Vagina (tissue), 2 donors: ENCODE measurements at regions not wholly inside any gene's neighbourhood (a gene's known extent, or its start where the extent isn't known, plus 50 kb on each side); places are given as distances from the start of the nearest gene placed in this dataset.
"Not testable (repeated sequence)": the region's sequence is repeated elsewhere in the genome, so short reads cannot be mapped to it uniquely, and the experiment has no call there.

Source experiments
- DNase-seq, 2 donors: peaks; one replicate each; pipeline ENCODE4 v3.0.0-alpha.2; 2017; ENCODE audit errors: extremely low spot score in 2 of 2
- H3K27ac ChIP-seq: fragments of 200-600 bp; sonication (generic); one replicate; pipeline ENCODE4 v1.5.1; 2019
- H3K27me3 ChIP-seq: fragments of 200-600 bp; sonication (generic); one replicate; pipeline ENCODE4 v1.5.1; 2019
- H3K36me3 ChIP-seq, 2 donors: fragments of 200-600 bp; sonication (generic); one replicate each; pipeline ENCODE4 v1.5.1; 2017 to 2019
- H3K4me1 ChIP-seq: fragments of 200-600 bp; sonication (generic); one replicate; pipeline ENCODE4 v1.5.1; 2019
- H3K4me3 ChIP-seq, 2 donors: fragments of 200-600 bp; sonication (generic); 1 replicate in 1 of 2; 2 replicates in 1 of 2; pipeline ENCODE4 v1.5.1; 2016 to 2019
- H3K9me3 ChIP-seq: fragments of 200-600 bp; sonication (generic); one replicate; pipeline ENCODE4 v1.5.1; 2019
- POLR2A ChIP-seq, 2 donors: fragments of 450-650 bp; IDR thresholded peaks; one replicate each; pipeline ENCODE4 v1.6.1; 2017; ENCODE audit warnings: antibody characterized with exemption in 2 of 2, mild to moderate bottlenecking in 2 of 2, moderate library complexity in 2 of 2
- POLR2AphosphoS5 ChIP-seq, 2 donors: sonication (generic); formaldehyde crosslinking; IDR thresholded peaks; one replicate each; pipeline ENCODE4 v1.9.0; 2017; ENCODE audit warnings: antibody characterized with exemption in 2 of 2, mild to moderate bottlenecking in 2 of 2, low read depth in 1 of 2; ENCODE audit not compliant: insufficient read depth in 1 of 2
- intact Hi-C: fragments of 100-400 bp; cut with DNase I; formaldehyde crosslinking; loops from one replicate; pipeline ENCODE4 v1.15.1; 2023
- TF ChIP-seq, protein P1 (sequence below), 3 experiments: fragments of 450-650 bp in 2 of 3; fragments of 200-600 bp in 1 of 3; sonication (generic) in 1 of 3; IDR thresholded peaks; one replicate each; pipeline ENCODE4 v1.5.1; 2017 to 2019; ENCODE audit warnings: antibody characterized with exemption in 3 of 3, mild to moderate bottlenecking in 2 of 3, moderate library complexity in 2 of 3

- H3K4me3 ChIP-seq = no peak overlapping the region
- no peaks in the 10 kb centered on the region for H3K27me3 ChIP-seq
- TF ChIP-seq POLR2AphosphoS5 (IDR thresholded peaks at IDR 0.05; ENCODE audit: insufficient read depth in 1 of 2, low read depth in 1 of 2) (no peak), POLR2A (IDR thresholded peaks at IDR 0.05) (no peak)
- TF ChIP-seq, protein P1, sequence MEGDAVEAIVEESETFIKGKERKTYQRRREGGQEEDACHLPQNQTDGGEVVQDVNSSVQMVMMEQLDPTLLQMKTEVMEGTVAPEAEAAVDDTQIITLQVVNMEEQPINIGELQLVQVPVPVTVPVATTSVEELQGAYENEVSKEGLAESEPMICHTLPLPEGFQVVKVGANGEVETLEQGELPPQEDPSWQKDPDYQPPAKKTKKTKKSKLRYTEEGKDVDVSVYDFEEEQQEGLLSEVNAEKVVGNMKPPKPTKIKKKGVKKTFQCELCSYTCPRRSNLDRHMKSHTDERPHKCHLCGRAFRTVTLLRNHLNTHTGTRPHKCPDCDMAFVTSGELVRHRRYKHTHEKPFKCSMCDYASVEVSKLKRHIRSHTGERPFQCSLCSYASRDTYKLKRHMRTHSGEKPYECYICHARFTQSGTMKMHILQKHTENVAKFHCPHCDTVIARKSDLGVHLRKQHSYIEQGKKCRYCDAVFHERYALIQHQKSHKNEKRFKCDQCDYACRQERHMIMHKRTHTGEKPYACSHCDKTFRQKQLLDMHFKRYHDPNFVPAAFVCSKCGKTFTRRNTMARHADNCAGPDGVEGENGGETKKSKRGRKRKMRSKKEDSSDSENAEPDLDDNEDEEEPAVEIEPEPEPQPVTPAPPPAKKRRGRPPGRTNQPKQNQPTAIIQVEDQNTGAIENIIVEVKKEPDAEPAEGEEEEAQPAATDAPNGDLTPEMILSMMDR (IDR thresholded peaks at IDR 0.05) = no peak
- intact Hi-C loops = no loop called here
- H3K36me3 ChIP-seq = no peaks in the 10 kb centered on the region
- H3K4me1 ChIP-seq = no peaks in the 10 kb centered on the region
- no peak for DNase-seq
- no peak overlapping the region for H3K27ac ChIP-seq
- H3K9me3 ChIP-seq = no peaks in the 10 kb centered on the region
Measured at GRCh38 chr10:21114683-21115082, 217.6 kb upstream of the NEBL start.

DNA sequence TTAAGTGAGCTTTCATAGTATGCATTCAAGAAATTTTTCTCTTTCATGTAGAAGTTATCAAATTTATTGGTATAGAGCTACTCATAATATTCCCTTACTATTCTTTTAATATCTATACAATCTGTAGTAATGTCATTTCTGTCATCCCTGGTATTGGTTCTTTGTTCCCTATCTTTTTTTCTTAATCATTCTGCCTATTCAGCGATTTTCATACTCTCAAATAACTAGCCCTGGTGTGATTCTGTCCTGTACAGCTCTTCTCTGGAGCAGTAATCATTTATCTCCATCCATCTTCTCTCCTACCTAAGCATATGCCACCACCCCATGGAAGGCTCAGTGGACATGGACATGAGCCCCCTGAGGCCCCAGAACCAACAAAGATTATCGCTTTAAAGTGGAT, 213.2 kb upstream of the NEBL start:
- DNase-seq = no peak
- no peak for TF ChIP-seq POLR2AphosphoS5 (IDR thresholded peaks at IDR 0.05; ENCODE audit: insufficient read depth in 1 of 2, low read depth in 1 of 2)
- TF ChIP-seq POLR2A (IDR thresholded peaks at IDR 0.05) = no peak
- TF ChIP-seq, protein P1 (IDR thresholded peaks at IDR 0.05) = no peak
- H3K36me3 ChIP-seq = no peaks in the 10 kb centered on the region
- no peaks in the 10 kb centered on the region for H3K27me3 ChIP-seq
- H3K27ac ChIP-seq = no peak overlapping the region
- intact Hi-C loops = no loop called here
- H3K9me3 ChIP-seq = no peaks in the 10 kb centered on the region
- H3K4me1 ChIP-seq = no peaks in the 10 kb centered on the region
- H3K4me3 ChIP-seq = no peak overlapping the region

- H3K4me1 ChIP-seq, intact Hi-C loops, H3K27ac ChIP-seq, DNase-seq, H3K9me3 ChIP-seq, H3K4me3 ChIP-seq, H3K27me3 ChIP-seq, H3K36me3 ChIP-seq: not testable (repeated sequence)
Measured at GRCh38 chr10:21106931-21107330, 209.8 kb upstream of the NEBL start.

GRCh38 chr10:21105331-21105730, 208.2 kb upstream of the NEBL start:
- intact Hi-C loops, H3K27ac ChIP-seq, H3K9me3 ChIP-seq, DNase-seq, H3K36me3 ChIP-seq, H3K27me3 ChIP-seq, H3K4me1 ChIP-seq, H3K4me3 ChIP-seq: not testable (repeated sequence)

- no peak overlapping the region for H3K4me3 ChIP-seq
- peak overlapping the region; percentile 60 for H3K27ac ChIP-seq
- peaks cover 10% of the 10 kb centered on the region for H3K4me1 ChIP-seq
- TF ChIP-seq POLR2A (IDR thresholded peaks at IDR 0.05) (no peak), POLR2AphosphoS5 (IDR thresholded peaks at IDR 0.05; ENCODE audit: insufficient read depth in 1 of 2, low read depth in 1 of 2) (no peak)
- TF ChIP-seq, protein P1 (IDR thresholded peaks at IDR 0.05) = no peak
- no peak for DNase-seq
- no peaks in the 10 kb centered on the region for H3K9me3 ChIP-seq
- H3K36me3 ChIP-seq = no peaks in the 10 kb centered on the region
- no peaks in the 10 kb centered on the region for H3K27me3 ChIP-seq
- intact Hi-C loops = no loop called here
Measured at GRCh38 chr10:21100871-21101514, 203.9 kb upstream of the NEBL start.

GRCh38 chr10:21100190-21100589, 203.1 kb upstream of the NEBL start:
- H3K27me3 ChIP-seq = no peaks in the 10 kb centered on the region
- DNase-seq = no peak
- TF ChIP-seq POLR2A (IDR thresholded peaks at IDR 0.05) = no peak
- TF ChIP-seq, protein P1 (IDR thresholded peaks at IDR 0.05) = no peak
- TF ChIP-seq POLR2AphosphoS5 (IDR thresholded peaks at IDR 0.05; ENCODE audit: insufficient read depth in 1 of 2, low read depth in 1 of 2) = no peak
- intact Hi-C loops = no loop called here
- no peaks in the 10 kb centered on the region for H3K36me3 ChIP-seq
- no peak overlapping the region for H3K4me3 ChIP-seq
- H3K9me3 ChIP-seq = no peaks in the 10 kb centered on the region
- H3K27ac ChIP-seq = peak overlapping the region; percentile 60
- H3K4me1 ChIP-seq = peaks cover 10% of the 10 kb centered on the region
